GM12892 (cell line): ENCODE measurements at regions not wholly inside any gene's neighbourhood (a gene's known extent, or its start where the extent isn't known, plus 50 kb on each side); places are given as distances from the start of the nearest gene placed in this dataset.

ENCODE experiments used
- DNase-seq: peaks from one replicate; pipeline ENCODE4 v3.0.0; 2011; ENCODE audit not compliant: insufficient read length
- FAIRE-seq: peaks from 2 replicates; lab custom pipeline; 2011; peaks lifted over from hg19 to GRCh38; lab: Jason Lieb, UNC
- POLR2A ChIP-seq: IDR thresholded peaks from 2 replicates; pipeline ENCODE4 v1.6.1; 2011; ENCODE audit warnings: low read depth, low read length, control low read depth
- POLR2AphosphoS5 ChIP-seq: IDR thresholded peaks from 2 replicates; pipeline ENCODE4 v1.6.1; 2011; ENCODE audit warnings: low read depth, low read length, control low read depth
- TAF1 ChIP-seq: IDR thresholded peaks from 2 replicates; pipeline ENCODE4 v1.6.1; 2011; ENCODE audit warnings: low read depth, mild to moderate bottlenecking, control low read depth, low read length, borderline replicate concordance

GRCh38 chr2:164288235-164288634 lies 333.0 kb downstream of the GRB14 start:
- no peak for FAIRE-seq
- no peak for TF ChIP-seq POLR2A
- DNase-seq = no peak

- DNase-seq (no peak), FAIRE-seq (no peak)
- TF ChIP-seq POLR2A (no peak), POLR2AphosphoS5 (no peak), TAF1 (no peak)
These were observed 334.2 kb downstream of the GRB14 start for GRCh38 chr2:164287056-164287455.

DNA sequence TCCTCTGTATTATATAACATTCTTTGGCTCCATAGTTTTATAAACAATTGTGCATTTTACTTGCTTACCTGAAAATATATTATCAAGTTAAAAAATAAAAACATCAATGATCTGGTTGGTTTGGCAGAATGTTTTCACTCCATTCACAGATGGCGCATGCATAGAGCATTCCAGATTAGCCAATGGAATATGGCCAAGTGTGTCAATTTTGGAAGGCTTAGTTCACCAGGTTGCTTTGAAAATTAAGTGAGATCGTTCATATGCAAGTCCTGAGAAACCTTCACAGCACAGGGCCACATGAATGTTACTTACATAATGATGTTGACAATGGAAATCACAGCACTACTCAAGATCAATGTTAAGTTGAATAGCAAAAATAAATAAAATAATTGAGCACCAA lies 335.7 kb downstream of the GRB14 start:
- TF ChIP-seq POLR2A (no peak), TAF1 (no peak), POLR2AphosphoS5 (no peak)
- DNase-seq (no peak), FAIRE-seq (no peak)

- no peak for DNase-seq
- no peak for FAIRE-seq
- TF ChIP-seq POLR2A = no peak
These were observed 339.4 kb downstream of the GRB14 start for GRCh38 chr2:164281896-164282295.

DNA sequence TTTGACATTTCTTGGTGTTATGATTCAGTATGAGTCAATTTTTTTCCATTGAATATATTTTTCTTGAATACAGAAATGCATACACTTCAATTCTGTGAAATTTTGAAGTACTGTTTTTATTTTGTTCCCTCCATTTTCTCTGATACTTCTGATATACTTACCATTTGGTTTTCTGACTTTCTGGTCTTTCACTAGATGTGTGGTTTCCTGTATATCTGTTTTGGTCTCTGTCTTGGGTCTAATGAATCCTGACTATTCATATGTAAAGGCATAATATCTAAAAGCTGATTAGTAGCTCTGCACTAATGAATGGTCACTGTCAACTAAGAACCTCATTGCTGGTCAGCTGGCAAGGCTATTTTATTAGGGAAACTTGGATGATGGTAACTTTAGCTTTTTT lies 345.6 kb downstream of the GRB14 start:
- TF ChIP-seq POLR2A (no peak), POLR2AphosphoS5 (no peak), TAF1 (no peak)
- FAIRE-seq (no peak), DNase-seq (no peak)

GRCh38 chr2:164260506-164260905 lies 360.8 kb downstream of the GRB14 start:
- TF ChIP-seq POLR2A = no peak
- no peak for TF ChIP-seq TAF1
- no peak for TF ChIP-seq POLR2AphosphoS5
- DNase-seq (no peak), FAIRE-seq (no peak)

DNA sequence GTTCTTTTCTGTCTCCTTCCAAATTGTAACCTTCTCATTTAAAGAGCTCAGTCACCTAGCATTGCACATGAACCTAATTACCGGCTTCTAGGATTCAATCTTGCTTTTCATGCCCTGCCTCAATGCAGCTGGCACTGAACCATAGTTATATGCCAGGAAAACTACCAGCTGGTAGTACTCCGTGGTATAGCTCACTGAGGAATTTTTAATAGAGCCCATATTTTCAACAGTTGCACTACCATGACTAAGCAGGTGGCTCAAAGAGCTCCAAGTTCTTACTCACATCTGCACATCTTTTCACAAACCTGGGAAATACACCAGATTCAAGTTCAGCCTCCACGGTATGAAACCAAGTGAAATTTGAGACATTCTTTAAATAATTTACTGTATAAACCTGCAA lies 363.5 kb downstream of the GRB14 start:
- FAIRE-seq (no peak), DNase-seq (no peak)

GRCh38 chr2:164252568-164253287 lies 368.6 kb downstream of the GRB14 start:
- TF ChIP-seq POLR2A = no peak
- no peak for TF ChIP-seq POLR2AphosphoS5
- TF ChIP-seq TAF1 = no peak
- DNase-seq (no peak), FAIRE-seq (peak; percentile 79)

More for the DNA sequence above, 363.5 kb downstream of the GRB14 start:
- TF ChIP-seq POLR2AphosphoS5 (no peak), TAF1 (no peak), POLR2A (no peak)

GRCh38 chr2:164243315-164243714 lies 378.0 kb downstream of the GRB14 start:
- TF ChIP-seq POLR2A (no peak), POLR2AphosphoS5 (no peak), TAF1 (no peak)
- DNase-seq = no peak

DNA sequence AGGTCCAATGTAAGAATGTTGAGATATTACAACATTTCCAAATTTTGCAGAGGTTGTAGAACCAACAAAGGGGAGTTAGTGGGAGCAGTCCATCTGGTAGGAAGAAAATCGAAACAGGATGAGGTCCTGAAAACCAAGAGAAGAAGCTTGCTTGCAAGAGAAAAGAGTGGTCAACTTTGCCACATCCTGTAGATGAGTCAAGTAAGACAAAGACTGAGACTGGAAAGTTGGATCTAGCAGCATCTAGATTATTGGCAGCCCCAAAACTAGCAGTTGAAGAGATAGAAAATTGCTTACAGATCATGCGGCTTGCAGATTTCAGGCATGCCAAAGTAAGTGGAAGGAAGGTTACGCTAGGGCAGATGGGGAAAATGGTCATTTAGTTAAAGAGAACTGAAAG lies 378.9 kb downstream of the GRB14 start:
- FAIRE-seq (no peak), DNase-seq (no peak)
- TF ChIP-seq POLR2AphosphoS5 = no peak
- no peak for TF ChIP-seq POLR2A
- TF ChIP-seq TAF1 = no peak

More at GRCh38 chr2:164243315-164243714, 378.0 kb downstream of the GRB14 start:
- FAIRE-seq = no peak

GRCh38 chr2:164234074-164234473 lies 387.2 kb downstream of the GRB14 start:
- TF ChIP-seq POLR2A (no peak), TAF1 (no peak), POLR2AphosphoS5 (no peak)
- DNase-seq (no peak), FAIRE-seq (no peak)

GRCh38 chr2:164224007-164224406 lies 397.3 kb downstream of the GRB14 start:
- FAIRE-seq = no peak
- TF ChIP-seq TAF1 = no peak
- TF ChIP-seq POLR2AphosphoS5 = no peak
- TF ChIP-seq POLR2A = no peak
- DNase-seq = no peak
